IMR-90 (cell line): ENCODE measurements at regions not wholly inside any gene's neighbourhood (a gene's known extent, or its start where the extent isn't known, plus 50 kb on each side); places are given as distances from the start of the nearest gene placed in this dataset.

ENCODE experiments used
- ATAC-seq: fragments of 200-7000 bp; cut with Tn5 transposase; 2 replicates; pipeline ENCODE4 v1.9.1; 2020; ENCODE audit warnings: low read depth, mild to moderate bottlenecking, moderate library complexity
- BruUV-seq: library from RNA; stranded (reverse); fragments of 400-500 nt; replicated peaks from 2 replicates; lab custom pipeline; 2021; lab: Mats Ljungman, UMichigan
- CTCF ChIA-PET: fragments of 300-600 bp; formaldehyde crosslinking; extraction: SDS; loops from one replicate; lab custom pipeline; 2021; ENCODE audit warnings: antibody characterized with exemption; lab: Yijun Ruan, JAX
- POLR2A ChIA-PET: fragments of 300-600 bp; sonication (Branson Sonifier 250); formaldehyde crosslinking; loops from one replicate; lab custom pipeline; 2022; ENCODE audit warnings: antibody characterized with exemption; ENCODE audit not compliant: unreplicated experiment; lab: Charles Lee
- DNase-seq: peaks from one replicate; pipeline ENCODE4 v3.0.0; 2013
- H2AFZ ChIP-seq: replicated peaks from 2 replicates; pipeline ENCODE3; 2013; ENCODE audit warnings: low read length, mild to moderate bottlenecking; ENCODE audit not compliant: poor library complexity
- H2AK5ac ChIP-seq: 2 replicates; pipeline ENCODE4 v1.6.1; 2013; ENCODE audit warnings: low read depth, low read length, inconsistent platforms
- H2AK9ac ChIP-seq: replicated peaks from 2 replicates; pipeline ENCODE3; 2013; ENCODE audit warnings: mild to moderate bottlenecking, low read depth, low read length, moderate library complexity; ENCODE audit not compliant: poor library complexity
- H2BK120ac ChIP-seq: 2 replicates; pipeline ENCODE4 v1.6.1; 2013; ENCODE audit warnings: low read depth, low read length, inconsistent platforms
- H2BK15ac ChIP-seq: 3 replicates; pipeline ENCODE4 v1.6.1; 2013; ENCODE audit warnings: low read depth, low read length, inconsistent platforms
- H2BK20ac ChIP-seq: 2 replicates; pipeline ENCODE4 v1.6.1; 2013; ENCODE audit warnings: low read depth, mild to moderate bottlenecking, inconsistent platforms, low read length, moderate library complexity
- H2BK5ac ChIP-seq: 2 replicates; pipeline ENCODE4 v1.6.1; 2013; ENCODE audit warnings: mild to moderate bottlenecking, low read depth, low read length, inconsistent platforms; ENCODE audit not compliant: poor library complexity, severe bottlenecking
- H3K14ac ChIP-seq: replicated peaks from 2 replicates; pipeline ENCODE4 v1.6.1; 2013; ENCODE audit warnings: low read depth, low read length, inconsistent platforms
- H3K18ac ChIP-seq: 2 replicates; pipeline ENCODE4 v1.6.1; 2013; ENCODE audit warnings: low read depth, low read length, control low read depth
- H3K23ac ChIP-seq: 2 replicates; pipeline ENCODE4 v1.6.1; 2013; ENCODE audit warnings: low read depth, low read length, inconsistent platforms
- H3K27ac ChIP-seq: 2 replicates; pipeline ENCODE4 v1.5.1; 2013; ENCODE audit warnings: mild to moderate bottlenecking, control low read depth, low read length; ENCODE audit not compliant: insufficient read depth
- H3K27me3 ChIP-seq: 2 replicates; pipeline ENCODE4 v1.6.1; 2013; ENCODE audit warnings: low read length; ENCODE audit not compliant: control insufficient read depth, insufficient read depth
- H3K36me3 ChIP-seq: 2 replicates; pipeline ENCODE4 v1.6.1; 2013; ENCODE audit warnings: low read length, mixed read lengths; ENCODE audit not compliant: control insufficient read depth, insufficient read depth
- H3K4ac ChIP-seq: 2 replicates; pipeline ENCODE4 v1.6.1; 2013; ENCODE audit warnings: low read depth, low read length, inconsistent platforms
- H3K4me1 ChIP-seq: 2 replicates; pipeline ENCODE4 v1.6.1; 2013; ENCODE audit warnings: low read length, mixed read lengths; ENCODE audit not compliant: control insufficient read depth, insufficient read depth
- H3K4me2 ChIP-seq: 2 replicates; pipeline ENCODE4 v1.6.1; 2013; ENCODE audit warnings: low read depth, mild to moderate bottlenecking, control low read depth, low read length, moderate library complexity
- H3K4me3 ChIP-seq: 2 replicates; pipeline ENCODE4 v1.5.1; 2013; ENCODE audit warnings: low read depth, mild to moderate bottlenecking, control low read depth, low read length, moderate library complexity; ENCODE audit not compliant: insufficient read depth
- H3K56ac ChIP-seq: 2 replicates; pipeline ENCODE4 v1.6.1; 2013; ENCODE audit warnings: low read length, inconsistent platforms; ENCODE audit not compliant: insufficient read depth; ENCODE audit errors: extremely low read depth
- H3K79me1 ChIP-seq, 2 experiments: 2 replicates each; pipeline ENCODE4 v1.6.1; 2013; ENCODE audit warnings: low read length in 2 of 2, inconsistent platforms in 1 of 2, low read depth in 1 of 2
- H3K9ac ChIP-seq: 2 replicates; pipeline ENCODE4 v1.6.1; 2013; ENCODE audit warnings: low read depth, low read length, control low read depth
- H3K9me1 ChIP-seq: 2 replicates; pipeline ENCODE4 v1.6.1; 2013; ENCODE audit warnings: low read length, inconsistent platforms; ENCODE audit not compliant: insufficient read depth
- H3K9me3 ChIP-seq: 2 replicates; pipeline ENCODE4 v1.6.1; 2013; ENCODE audit warnings: low read length; ENCODE audit not compliant: control insufficient read depth, insufficient read depth
- H4K20me1 ChIP-seq: 2 replicates; pipeline ENCODE4 v1.6.1; 2013; ENCODE audit warnings: low read length, inconsistent platforms; ENCODE audit not compliant: insufficient read depth
- H4K5ac ChIP-seq: 2 replicates; pipeline ENCODE4 v1.6.1; 2013; ENCODE audit warnings: mild to moderate bottlenecking, low read depth, low read length, control low read depth
- H4K8ac ChIP-seq, 2 experiments: 2 replicates each; pipeline ENCODE4 v1.6.1; 2013; ENCODE audit warnings: low read depth in 2 of 2, low read length in 2 of 2, control low read depth in 1 of 2, inconsistent platforms in 1 of 2
- H4K91ac ChIP-seq: 2 replicates; pipeline ENCODE4 v1.6.1; 2013; ENCODE audit warnings: low read depth, low read length, inconsistent platforms; ENCODE audit not compliant: insufficient read depth
- BHLHE40 ChIP-seq: fragments of 150-350 bp; IDR thresholded peaks from 2 replicates; pipeline ENCODE4 v1.6.1; 2016; ENCODE audit warnings: mild to moderate bottlenecking, low read depth, low read length
- CEBPB ChIP-seq: IDR thresholded peaks from 2 replicates; pipeline ENCODE4 v1.6.1; 2012; ENCODE audit warnings: low read depth, low read length, improper control_type of control experiment
- CHD1 ChIP-seq: IDR thresholded peaks from 2 replicates; pipeline ENCODE4 v1.6.1; 2012; ENCODE audit warnings: low read depth, low read length, improper control_type of control experiment
- ELK1 ChIP-seq: fragments of 150-350 bp; IDR thresholded peaks from 2 replicates; pipeline ENCODE4 v1.6.1; 2016; ENCODE audit warnings: low read depth, mild to moderate bottlenecking, low read length, moderate library complexity, borderline replicate concordance
- FOS ChIP-seq: fragments of 150-350 bp; IDR thresholded peaks from 2 replicates; pipeline ENCODE4 v1.6.1; 2016; ENCODE audit warnings: low read depth, low read length
- MAFK ChIP-seq: IDR thresholded peaks from 2 replicates; pipeline ENCODE4 v1.6.1; 2012; ENCODE audit warnings: low read depth, low read length, improper control_type of control experiment
- MAZ ChIP-seq: IDR thresholded peaks from 2 replicates; pipeline ENCODE4 v1.6.1; 2012; ENCODE audit warnings: low read depth, mild to moderate bottlenecking, low read length, improper control_type of control experiment, moderate library complexity, borderline replicate concordance
- MXI1 ChIP-seq: IDR thresholded peaks from 2 replicates; pipeline ENCODE4 v1.6.1; 2012; ENCODE audit warnings: low read depth, mild to moderate bottlenecking, low read length, moderate library complexity, borderline replicate concordance
- NFE2L2 ChIP-seq: fragments of 150-350 bp; IDR thresholded peaks from 2 replicates; pipeline ENCODE4 v1.6.1; 2016; ENCODE audit warnings: low read depth, mild to moderate bottlenecking, low read length
- RFX5 ChIP-seq: IDR thresholded peaks from 2 replicates; pipeline ENCODE4 v1.8.0; 2012; ENCODE audit warnings: low read depth, mild to moderate bottlenecking, low read length, moderate library complexity
- SMC3 ChIP-seq: fragments of 150-350 bp; IDR thresholded peaks from 2 replicates; pipeline ENCODE4 v1.6.1; 2016; ENCODE audit warnings: low read depth, mild to moderate bottlenecking, antibody characterized with exemption, low read length, moderate library complexity
- USF2 ChIP-seq: fragments of 150-350 bp; IDR thresholded peaks from 2 replicates; pipeline ENCODE4 v1.6.1; 2017; ENCODE audit warnings: mild to moderate bottlenecking, antibody characterized with exemption, low read length, low read depth
- WGBS, 2 experiments: methylation state at CpG; one replicate each; pipeline versions ENCODE4 v1.1.5 to v1.1.7; 2013; ENCODE audit warnings: missing lambda C conversion rate in 2 of 2; ENCODE audit not compliant: insufficient read length in 1 of 2; ENCODE audit errors: extremely low coverage in 2 of 2; 5-methylcytosine and 5-hydroxymethylcytosine counted together
- dilution Hi-C: fragments of 300-500 bp; cut with HindIII; formaldehyde crosslinking; loops from one replicate; pipeline ENCODE4 v1.14.3; 2018; ENCODE audit warnings: low sequenced_read_pairs; ENCODE audit not compliant: unreplicated experiment
- in situ Hi-C: fragments of 300-500 bp; cut with MboI; formaldehyde crosslinking; loops from 3 replicates; pipeline ENCODE4 v1.14.3; 2019; ENCODE audit warnings: low sequenced_read_pairs, inconsistent platforms, mixed read lengths
- intact Hi-C: fragments of 100-400 bp; cut with micrococcal nuclease; formaldehyde crosslinking; loops from 2 replicates; pipeline ENCODE4 v1.10.0; 2022
- TF ChIP-seq, protein P1 (sequence below): conservative IDR thresholded peaks from 2 replicates; pipeline ENCODE4 v1.5.1; 2012; ENCODE audit warnings: mild to moderate bottlenecking, low read depth, low read length, improper control_type of control experiment

DNA sequence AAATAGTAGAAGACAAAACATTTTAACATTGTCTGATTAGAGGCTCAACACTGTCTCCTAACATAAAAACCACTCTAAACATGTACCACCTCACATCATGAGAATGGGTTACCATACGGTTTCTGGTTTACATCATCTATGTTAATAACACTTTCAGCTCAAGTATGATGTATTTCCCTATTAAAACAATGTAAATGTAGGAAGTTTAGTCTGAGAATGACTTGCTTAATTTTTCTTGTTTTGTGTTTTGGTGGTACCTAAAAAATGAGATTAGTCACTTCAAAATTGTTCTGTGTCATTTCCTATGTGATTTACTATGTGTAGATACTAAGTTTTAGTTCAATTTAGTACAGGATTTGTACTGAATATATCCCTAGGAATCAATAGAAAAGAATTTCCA, 195.8 kb upstream of the SEMA3C start:
- no peaks in the 10 kb centered on the region for H3K27me3 ChIP-seq

More for the DNA sequence above, 195.8 kb upstream of the SEMA3C start:
- intact Hi-C loops: loop anchor here (10.0 kb wide), 1 partner anchor 290 kb away; no protein-coding TSS in a partner anchor
- Histone ChIP-seq H3K9me1 (no peaks in the 10 kb centered on the region; the same call in 1 of the 2 replicates), H3K36me3 (no peaks in the 10 kb centered on the region), H4K8ac (no peak overlapping the region), H4K20me1 (no peaks in the 10 kb centered on the region), H2BK120ac (no peak overlapping the region), H3K23ac (no peak overlapping the region), H3K9ac (no peak overlapping the region), H2AFZ (no peak overlapping the region), H2BK5ac (no peak overlapping the region), H3K4me1 (peaks cover 2% of the 10 kb centered on the region; the same call in 1 of the 2 replicates), H3K9me3 (no peaks in the 10 kb centered on the region), H3K18ac (no peak overlapping the region), H2BK20ac (no peak overlapping the region), H3K4me3 (no peak overlapping the region), H2BK15ac (no peak overlapping the region), H3K56ac (no peak overlapping the region), H4K5ac (no peak overlapping the region), H3K79me1 (no peaks in the 10 kb centered on the region), H3K14ac (no peak overlapping the region), H2AK9ac (no peak overlapping the region), H3K4me2 (no peak overlapping the region), H2AK5ac (no peak overlapping the region), H3K27ac (no peak overlapping the region), H4K91ac (no peak overlapping the region), H3K4ac (no peak overlapping the region)
- dilution Hi-C loops: no loop called here
- TF ChIP-seq CHD1: no peak
- TF ChIP-seq, protein P1, sequence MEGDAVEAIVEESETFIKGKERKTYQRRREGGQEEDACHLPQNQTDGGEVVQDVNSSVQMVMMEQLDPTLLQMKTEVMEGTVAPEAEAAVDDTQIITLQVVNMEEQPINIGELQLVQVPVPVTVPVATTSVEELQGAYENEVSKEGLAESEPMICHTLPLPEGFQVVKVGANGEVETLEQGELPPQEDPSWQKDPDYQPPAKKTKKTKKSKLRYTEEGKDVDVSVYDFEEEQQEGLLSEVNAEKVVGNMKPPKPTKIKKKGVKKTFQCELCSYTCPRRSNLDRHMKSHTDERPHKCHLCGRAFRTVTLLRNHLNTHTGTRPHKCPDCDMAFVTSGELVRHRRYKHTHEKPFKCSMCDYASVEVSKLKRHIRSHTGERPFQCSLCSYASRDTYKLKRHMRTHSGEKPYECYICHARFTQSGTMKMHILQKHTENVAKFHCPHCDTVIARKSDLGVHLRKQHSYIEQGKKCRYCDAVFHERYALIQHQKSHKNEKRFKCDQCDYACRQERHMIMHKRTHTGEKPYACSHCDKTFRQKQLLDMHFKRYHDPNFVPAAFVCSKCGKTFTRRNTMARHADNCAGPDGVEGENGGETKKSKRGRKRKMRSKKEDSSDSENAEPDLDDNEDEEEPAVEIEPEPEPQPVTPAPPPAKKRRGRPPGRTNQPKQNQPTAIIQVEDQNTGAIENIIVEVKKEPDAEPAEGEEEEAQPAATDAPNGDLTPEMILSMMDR: no peak
- no peak for TF ChIP-seq SMC3
- TF ChIP-seq MAZ: no peak
- no peak for TF ChIP-seq MXI1
- no peak for TF ChIP-seq BHLHE40
- TF ChIP-seq FOS: no peak
- no peak for TF ChIP-seq RFX5
- no peak for TF ChIP-seq ELK1
- no peak for TF ChIP-seq USF2
- no peak for TF ChIP-seq MAFK
- no peak for TF ChIP-seq CEBPB
- no peak for TF ChIP-seq NFE2L2
- no CpG with 5 or more reads among the region's 1 CpG for WGBS, 2 experiments
- ChIA-PET CTCF (no interaction called here), POLR2A (no interaction called here)
- ATAC-seq: no peak
- in situ Hi-C loops: no loop called here
- DNase-seq: no peak
- BruUV-seq: no TSS peak
